ENCODE measurements at regions not wholly inside any gene's neighbourhood (a gene's known extent, or its start where the extent isn't known, plus 50 kb on each side); places are given as distances from the start of the nearest gene placed in this dataset.

DNA sequence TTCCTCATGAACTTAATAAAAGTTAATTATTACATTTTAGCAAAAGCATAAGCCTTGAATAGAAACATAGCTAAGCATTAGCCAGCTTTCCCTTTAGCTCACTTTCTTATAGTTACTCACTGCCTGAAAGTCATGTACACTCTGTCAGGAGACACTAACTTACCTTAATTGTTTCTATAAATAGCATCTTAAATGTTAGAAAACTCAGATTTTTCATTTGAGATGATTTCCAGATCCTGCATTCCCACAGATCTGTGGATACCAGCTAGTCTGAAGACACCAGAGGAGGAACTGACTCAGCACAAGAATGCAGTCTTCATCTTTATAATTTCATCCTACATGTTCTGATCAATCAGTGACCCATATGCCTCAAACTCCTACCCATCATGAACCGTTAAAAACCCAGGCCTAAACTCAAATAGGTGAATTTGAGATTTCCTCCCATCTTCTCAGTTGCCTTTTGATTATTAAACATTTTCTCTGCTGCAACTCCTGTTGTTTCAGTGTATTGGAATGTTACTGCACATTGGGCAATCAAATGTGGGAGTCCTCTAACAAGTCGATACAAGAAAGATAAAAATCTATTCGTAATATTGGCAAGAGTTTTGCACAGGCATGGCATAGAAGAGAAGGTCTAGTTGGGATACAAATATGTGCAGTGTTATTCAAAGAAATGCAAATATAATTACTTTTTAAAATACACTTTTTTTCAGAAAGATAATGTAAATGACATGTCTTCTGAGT, 857.4 kb upstream of the CDH2 start:
- no peak overlapping the region for H3K27ac ChIP-seq
- H3K27me3 ChIP-seq = no peaks in the 10 kb centered on the region
- no peak overlapping the region for H3K9ac ChIP-seq
- H3K4me3 ChIP-seq = no peak overlapping the region
- H3K36me3 ChIP-seq = no peaks in the 10 kb centered on the region
- no peaks in the 10 kb centered on the region for H3K9me3 ChIP-seq
- no peaks in the 10 kb centered on the region for H3K4me1 ChIP-seq
- no peaks in the 10 kb centered on the region for H4K20me1 ChIP-seq
- no peak for TF ChIP-seq Cebpa-rat (IDR thresholded peaks at IDR 0.05)
- no peak overlapping the region for H3K4me2 ChIP-seq

DNA sequence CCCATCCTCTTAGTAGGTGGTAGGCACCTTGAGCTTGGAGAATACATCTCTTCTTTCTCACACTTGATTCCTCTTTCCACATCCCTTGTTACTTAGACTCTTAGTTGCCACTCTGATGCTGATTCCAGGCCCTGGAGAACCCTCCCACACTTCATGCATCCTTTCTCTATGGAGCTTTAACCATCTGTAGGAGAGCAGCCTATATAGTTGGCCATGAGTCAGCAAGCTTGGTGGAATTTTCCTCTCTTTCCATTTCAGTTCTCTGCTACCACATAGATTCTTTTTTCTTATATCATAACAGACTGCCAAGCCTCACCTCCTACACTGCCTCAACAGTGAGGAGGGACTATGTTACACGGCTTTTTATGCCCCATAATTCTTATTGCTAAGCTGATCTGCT, 851.6 kb upstream of the CDH2 start:
- Histone ChIP-seq H3K4me2 (no peak overlapping the region), H3K9ac (no peak overlapping the region), H3K27me3 (no peaks in the 10 kb centered on the region), H4K20me1 (no peaks in the 10 kb centered on the region), H3K4me3 (no peak overlapping the region), H3K27ac (no peak overlapping the region), H3K9me3 (no peaks in the 10 kb centered on the region), H3K36me3 (no peaks in the 10 kb centered on the region), H3K4me1 (no peaks in the 10 kb centered on the region)
- no peak for TF ChIP-seq Cebpa-rat (IDR thresholded peaks at IDR 0.05)

DNA sequence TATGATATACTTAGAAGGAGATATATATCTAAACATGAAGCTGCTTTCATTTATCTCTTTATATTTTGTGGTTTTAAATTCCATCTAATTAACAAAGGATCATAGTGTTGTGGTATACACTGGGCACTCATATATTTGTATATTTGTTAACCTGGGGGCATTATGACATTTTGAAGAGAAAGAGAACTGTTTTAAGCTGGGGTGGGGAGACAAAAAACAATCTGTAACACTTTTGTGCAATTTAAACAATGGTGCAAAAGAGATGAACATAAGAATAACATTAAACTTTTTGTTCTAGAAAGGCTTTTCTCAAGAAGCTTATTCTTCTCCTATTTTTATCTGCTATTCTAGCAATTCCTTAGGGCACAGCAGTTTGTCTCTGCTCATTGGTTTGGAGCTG, 842.0 kb upstream of the CDH2 start:
- Histone ChIP-seq H3K4me2 (no peak overlapping the region), H3K4me1 (no peaks in the 10 kb centered on the region), H3K9me3 (no peaks in the 10 kb centered on the region), H3K27ac (no peak overlapping the region), H3K4me3 (no peak overlapping the region), H4K20me1 (no peaks in the 10 kb centered on the region), H3K27me3 (no peaks in the 10 kb centered on the region), H3K36me3 (no peaks in the 10 kb centered on the region), H3K9ac (no peak overlapping the region)
- no peak for TF ChIP-seq Cebpa-rat (IDR thresholded peaks at IDR 0.05)

DNA sequence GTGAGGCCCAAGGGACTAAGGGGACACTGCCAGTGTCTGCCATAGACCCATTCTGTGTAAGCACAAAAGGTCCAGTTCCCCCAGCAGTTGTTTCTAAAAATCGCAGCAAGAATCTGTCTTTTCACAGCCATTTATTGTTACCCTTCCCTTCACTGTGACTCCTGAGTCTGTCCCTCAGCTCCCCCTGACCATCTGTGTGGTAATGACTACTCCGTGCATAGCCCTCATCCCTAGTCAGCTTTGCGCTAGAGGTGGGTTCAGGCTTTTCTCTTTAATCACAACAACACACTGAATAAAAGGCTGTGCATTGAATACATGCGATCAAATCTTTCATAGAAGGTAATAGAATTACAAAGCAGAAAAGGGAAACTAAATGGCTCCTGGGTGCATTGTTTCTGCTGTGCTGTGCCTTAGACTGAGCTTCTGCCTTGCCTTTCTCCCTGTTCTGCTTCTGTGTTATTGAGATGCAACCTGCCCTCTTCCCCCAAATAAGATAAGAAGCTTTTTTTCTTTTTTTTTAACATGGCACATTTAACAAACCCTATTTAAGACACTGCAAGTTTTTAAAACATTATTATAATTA, 836.0 kb upstream of the CDH2 start:
- Histone ChIP-seq H3K4me2 (no peak overlapping the region), H3K36me3 (no peaks in the 10 kb centered on the region), H3K4me1 (no peaks in the 10 kb centered on the region), H4K20me1 (no peaks in the 10 kb centered on the region), H3K9me3 (no peaks in the 10 kb centered on the region), H3K4me3 (no peak overlapping the region), H3K9ac (no peak overlapping the region), H3K27ac (no peak overlapping the region), H3K27me3 (no peaks in the 10 kb centered on the region)
- TF ChIP-seq Cebpa-rat (IDR thresholded peaks at IDR 0.05) = no peak

DNA sequence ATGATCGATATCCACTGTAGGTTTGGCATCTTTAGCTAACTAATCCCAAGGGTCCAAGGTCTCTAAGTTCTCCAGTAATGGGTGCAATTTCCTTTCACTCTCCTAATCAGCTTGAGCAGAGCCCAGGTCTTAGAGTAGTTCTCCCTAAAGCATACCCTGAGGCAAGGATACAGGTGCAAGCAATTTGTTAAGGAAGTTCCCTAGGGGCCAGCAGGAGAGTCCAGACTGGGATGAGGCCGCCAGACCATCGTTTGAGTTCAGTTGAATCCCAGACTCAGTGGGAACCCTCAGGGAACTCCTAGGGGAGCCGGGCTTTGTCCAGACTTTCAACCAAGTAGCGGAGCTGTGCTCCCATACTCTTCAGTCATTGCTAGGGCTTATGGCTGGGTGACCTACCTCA, 835.4 kb upstream of the CDH2 start:
- no peak for TF ChIP-seq Cebpa-rat (IDR thresholded peaks at IDR 0.05)
- Histone ChIP-seq H3K4me1 (no peaks in the 10 kb centered on the region), H3K9me3 (no peaks in the 10 kb centered on the region), H3K4me3 (no peak overlapping the region), H3K4me2 (no peak overlapping the region), H3K9ac (no peak overlapping the region), H4K20me1 (no peaks in the 10 kb centered on the region), H3K27me3 (no peaks in the 10 kb centered on the region), H3K27ac (no peak overlapping the region), H3K36me3 (no peaks in the 10 kb centered on the region)

DNA sequence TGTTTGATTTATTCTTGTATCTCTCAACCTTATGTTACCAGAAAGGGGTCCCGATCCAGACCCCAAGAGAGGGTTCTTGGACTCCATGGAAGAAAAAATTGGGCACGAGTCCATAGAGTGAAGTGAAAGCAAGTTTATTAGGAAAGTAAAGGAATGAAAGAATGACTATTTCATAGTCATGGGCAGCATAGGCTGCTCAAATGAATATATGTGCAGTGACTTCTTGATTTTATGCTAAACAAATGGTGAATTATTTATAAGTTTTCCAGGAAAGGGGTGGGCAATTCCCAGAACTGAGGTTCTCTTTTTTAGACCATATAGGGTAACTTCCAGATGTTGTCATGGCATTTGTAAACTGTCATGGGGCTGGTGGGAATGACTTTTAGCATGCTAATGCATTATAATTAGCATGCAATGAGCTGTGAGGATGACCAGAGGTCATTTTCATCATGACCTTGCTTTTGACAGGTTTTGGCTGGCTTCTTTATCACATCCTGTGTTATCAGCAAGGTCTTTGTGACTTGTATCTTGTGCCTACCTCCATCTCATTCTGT, 832.4 kb upstream of the CDH2 start:
- H3K27ac ChIP-seq = no peak overlapping the region

DNA sequence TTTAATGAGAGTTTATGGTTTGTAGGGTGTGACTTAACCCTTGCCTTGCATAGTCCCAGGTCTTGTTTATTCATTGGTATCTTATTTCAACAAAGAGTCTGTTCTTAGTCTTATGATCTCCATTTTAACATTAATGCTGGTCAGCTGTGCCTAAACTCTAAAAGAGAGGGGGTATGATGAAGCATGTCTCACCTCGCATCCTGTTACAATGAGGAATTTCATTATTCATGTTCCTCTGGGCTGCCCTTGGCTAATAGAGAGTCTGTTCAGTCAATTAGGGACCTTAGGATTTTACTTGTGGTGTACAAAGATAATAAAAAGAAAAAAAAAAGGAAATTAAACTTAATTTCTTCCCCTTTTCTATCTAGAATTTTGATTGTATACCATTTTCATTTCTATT, 831.9 kb upstream of the CDH2 start:
- no peaks in the 10 kb centered on the region for H3K27me3 ChIP-seq
- no peak overlapping the region for H3K9ac ChIP-seq
- H3K27ac ChIP-seq = no peak overlapping the region

More for the DNA sequence above, 832.4 kb upstream of the CDH2 start:
- Histone ChIP-seq H3K9ac (no peak overlapping the region), H4K20me1 (no peaks in the 10 kb centered on the region), H3K4me2 (no peak overlapping the region), H3K4me1 (no peaks in the 10 kb centered on the region), H3K9me3 (no peaks in the 10 kb centered on the region), H3K27me3 (no peaks in the 10 kb centered on the region), H3K4me3 (no peak overlapping the region), H3K36me3 (no peaks in the 10 kb centered on the region)
- no peak for TF ChIP-seq Cebpa-rat (IDR thresholded peaks at IDR 0.05)

DNA sequence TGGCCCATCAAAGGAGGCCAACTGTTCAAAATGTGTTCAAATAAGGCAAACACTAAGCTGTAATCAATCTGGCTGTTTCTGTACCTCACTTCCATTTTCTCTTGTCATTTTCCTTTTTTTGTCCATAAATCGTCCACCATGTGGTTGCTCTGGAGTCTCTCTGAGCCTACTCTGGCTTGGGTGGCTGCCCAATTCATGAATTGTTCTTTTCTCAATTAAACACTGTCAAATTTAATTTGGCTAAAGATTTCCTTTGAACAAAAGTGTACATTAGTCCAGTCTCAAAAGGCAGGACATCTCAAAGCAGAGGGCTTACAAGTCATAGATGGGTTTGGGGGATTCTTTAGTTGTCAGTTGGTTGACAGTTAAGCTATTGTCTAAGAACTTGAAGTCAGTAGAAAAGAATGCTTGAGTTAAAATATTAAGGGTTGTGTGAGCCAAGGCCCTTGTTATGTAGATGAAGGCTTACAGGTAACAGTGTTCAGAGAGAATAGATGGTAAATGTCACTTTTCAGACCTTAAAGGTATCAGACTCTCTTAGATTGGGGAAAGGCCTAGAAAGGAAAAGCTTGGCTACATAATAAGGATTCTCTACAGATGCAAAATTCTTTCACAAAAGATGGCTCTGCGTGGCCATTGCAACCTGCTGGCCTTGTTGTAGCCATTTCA, 831.2 kb upstream of the CDH2 start:
- Histone ChIP-seq H4K20me1 (no peaks in the 10 kb centered on the region), H3K4me1 (no peaks in the 10 kb centered on the region)
- TF ChIP-seq Cebpa-rat (IDR thresholded peaks at IDR 0.05) = no peak

More for the DNA sequence above, 831.9 kb upstream of the CDH2 start:
- Histone ChIP-seq H3K4me2 (no peak overlapping the region), H3K9me3 (no peaks in the 10 kb centered on the region), H3K36me3 (no peaks in the 10 kb centered on the region), H3K4me1 (no peaks in the 10 kb centered on the region), H3K4me3 (no peak overlapping the region), H4K20me1 (no peaks in the 10 kb centered on the region)
- TF ChIP-seq Cebpa-rat (IDR thresholded peaks at IDR 0.05) = no peak

DNA sequence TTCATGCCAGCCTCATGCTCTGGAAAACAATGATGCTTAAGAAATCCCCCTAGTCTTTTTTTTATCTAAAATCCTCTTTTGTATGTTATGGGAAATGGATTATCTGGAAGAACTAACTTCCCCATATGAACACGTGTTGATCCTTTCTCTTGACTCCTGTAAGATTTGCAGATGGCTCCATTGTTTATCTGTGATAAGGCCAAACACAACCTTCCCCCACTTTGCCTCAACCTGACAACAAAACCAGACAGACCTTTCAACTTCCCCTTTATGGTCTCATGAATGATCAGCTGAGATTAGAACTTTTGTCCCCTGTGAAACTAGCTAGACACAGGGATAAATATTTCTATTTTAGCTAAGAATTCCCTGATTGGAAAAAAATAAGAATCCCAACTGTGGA, 828.0 kb upstream of the CDH2 start:
- H3K36me3 ChIP-seq = no peaks in the 10 kb centered on the region
- no peak overlapping the region for H3K4me3 ChIP-seq
- no peaks in the 10 kb centered on the region for H3K4me1 ChIP-seq
- no peak for TF ChIP-seq Cebpa-rat (IDR thresholded peaks at IDR 0.05)
- H3K9ac ChIP-seq = no peak overlapping the region
- no peaks in the 10 kb centered on the region for H3K27me3 ChIP-seq
- H3K27ac ChIP-seq = no peak overlapping the region
- no peaks in the 10 kb centered on the region for H4K20me1 ChIP-seq
- no peaks in the 10 kb centered on the region for H3K9me3 ChIP-seq
- H3K4me2 ChIP-seq = no peak overlapping the region

More for the DNA sequence above, 831.2 kb upstream of the CDH2 start:
- Histone ChIP-seq H3K9ac (no peak overlapping the region), H3K9me3 (no peaks in the 10 kb centered on the region), H3K4me2 (no peak overlapping the region), H3K4me3 (no peak overlapping the region), H3K36me3 (no peaks in the 10 kb centered on the region), H3K27me3 (no peaks in the 10 kb centered on the region), H3K27ac (no peak overlapping the region)

DNA sequence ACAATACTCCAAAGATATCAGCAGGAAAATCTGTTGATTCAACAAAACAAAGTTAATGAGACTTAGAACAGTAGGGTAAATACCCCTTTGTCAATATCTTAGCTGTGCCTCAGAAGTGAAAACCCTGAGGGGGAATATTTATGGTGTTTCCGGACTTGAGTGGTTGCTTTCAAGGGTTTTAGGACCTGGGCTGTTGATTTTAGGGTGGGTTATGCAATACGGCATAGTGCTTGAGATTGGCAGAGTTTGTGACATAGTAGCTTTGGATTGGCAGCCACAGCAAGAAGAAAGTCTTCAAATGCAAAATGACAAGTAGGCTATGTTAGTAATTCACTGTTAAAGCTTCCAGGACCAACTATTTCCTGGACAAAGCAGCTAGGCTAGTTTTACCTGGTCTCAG, 826.3 kb upstream of the CDH2 start:
- H3K27me3 ChIP-seq = no peaks in the 10 kb centered on the region

More for the DNA sequence above, 826.3 kb upstream of the CDH2 start:
- no peaks in the 10 kb centered on the region for H3K4me1 ChIP-seq
- H3K27ac ChIP-seq = no peak overlapping the region
- H3K4me2 ChIP-seq = no peak overlapping the region
- H3K9ac ChIP-seq = no peak overlapping the region
- H3K36me3 ChIP-seq = no peaks in the 10 kb centered on the region
- no peak overlapping the region for H3K4me3 ChIP-seq
- H3K9me3 ChIP-seq = no peaks in the 10 kb centered on the region
- H4K20me1 ChIP-seq = no peaks in the 10 kb centered on the region
- no peak for TF ChIP-seq Cebpa-rat (IDR thresholded peaks at IDR 0.05)
